GM12878 (cell line): ENCODE measurements at regions not wholly inside any gene's neighbourhood (a gene's known extent, or its start where the extent isn't known, plus 50 kb on each side); places are given as distances from the start of the nearest gene placed in this dataset.

Experiments
- ATAC-seq: fragments of 200-7000 bp; cut with Tn5 transposase; 3 replicates; pipeline ENCODE4 v1.9.1; 2020; ENCODE audit warnings: mild to moderate bottlenecking, moderate library complexity
- BruUV-seq: library from RNA; stranded (reverse); fragments of 400-500 nt; replicated peaks from 2 replicates; lab custom pipeline; 2021; lab: Mats Ljungman, UMichigan
- CTCF ChIA-PET: fragments of 300-600 bp; sonication (Branson Sonifier 250); formaldehyde crosslinking; extraction: SDS; loops from one replicate; lab custom pipeline; 2021; ENCODE audit warnings: inconsistent platforms; lab: Yijun Ruan, JAX
- POLR2A ChIA-PET: fragments of 350-600 bp; formaldehyde crosslinking; extraction: SDS; loops from one replicate; lab custom pipeline; 2021; ENCODE audit warnings: inconsistent platforms; lab: Charles Lee
- RAD21 ChIA-PET: fragments of 300-600 bp; sonication (Branson Sonifier 250); formaldehyde crosslinking; loops from one replicate; lab custom pipeline; 2023; ENCODE audit warnings: antibody characterized with exemption; ENCODE audit not compliant: unreplicated experiment; lab: Charles Lee
- SMC1A ChIA-PET: fragments of 300-600 bp; sonication (Branson Sonifier 250); formaldehyde crosslinking; loops from one replicate; lab custom pipeline; 2023; ENCODE audit not compliant: unreplicated experiment, uncharacterized antibody; lab: Charles Lee
- DNase-seq: peaks from one replicate; pipeline ENCODE4 v3.0.0-alpha.2; 2011; ENCODE audit warnings: low read depth, low spot score
- FAIRE-seq: peaks from 3 replicates; lab custom pipeline; 2011; peaks lifted over from hg19 to GRCh38; lab: Jason Lieb, UNC
- H2AFZ ChIP-seq: 2 replicates; pipeline ENCODE4 v1.6.0; 2011; ENCODE audit warnings: low read depth, low read length, control low read depth; ENCODE audit not compliant: control insufficient read depth
- H3K27ac ChIP-seq: 2 replicates; pipeline ENCODE4 v1.5.1; 2011; ENCODE audit warnings: control low read depth; ENCODE audit not compliant: control insufficient read depth, insufficient read depth
- H3K27me3 ChIP-seq, 2 experiments: replicated peaks in 1 of 2; 2 replicates each; pipeline versions ENCODE4 v1.6.0 to v1.6.1; 2011; ENCODE audit warnings: low read length in 1 of 2; ENCODE audit not compliant: control insufficient read depth in 2 of 2, insufficient read depth in 2 of 2
- H3K36me3 ChIP-seq, 2 experiments: 2 replicates each; pipeline ENCODE4 v1.5.1; 2011; ENCODE audit warnings: low read length in 1 of 2; ENCODE audit not compliant: control insufficient read depth in 2 of 2, insufficient read depth in 2 of 2
- H3K4me1 ChIP-seq: 2 replicates; pipeline ENCODE4 v1.6.1; 2011; ENCODE audit warnings: mild to moderate bottlenecking, low read length, moderate library complexity, mixed read lengths; ENCODE audit not compliant: control insufficient read depth, insufficient read depth
- H3K4me2 ChIP-seq: 2 replicates; pipeline ENCODE4 v1.6.0; 2011; ENCODE audit warnings: control low read depth; ENCODE audit not compliant: control insufficient read depth, insufficient read depth
- H3K4me3 ChIP-seq: fragments of 200-600 bp; sonication (generic); 2 replicates; pipeline ENCODE4 v1.5.1; 2016
- H3K79me2 ChIP-seq: 2 replicates; pipeline ENCODE4 v1.6.0; 2011; ENCODE audit warnings: low read length; ENCODE audit not compliant: control insufficient read depth, insufficient read depth
- H3K9ac ChIP-seq: 2 replicates; pipeline ENCODE4 v1.8.0; 2011; ENCODE audit warnings: low read length, control low read depth, mixed read lengths; ENCODE audit not compliant: control insufficient read depth, insufficient read depth
- H3K9me3 ChIP-seq: replicated peaks from 3 replicates; pipeline ENCODE4 v1.5.1; 2011; ENCODE audit warnings: mild to moderate bottlenecking, low read length; ENCODE audit not compliant: control insufficient read depth, insufficient read depth
- H4K20me1 ChIP-seq: 2 replicates; pipeline ENCODE4 v1.6.0; 2011; ENCODE audit not compliant: control insufficient read depth, insufficient read depth
- BRCA1 ChIP-seq: IDR thresholded peaks from 2 replicates; pipeline ENCODE4 v1.6.1; 2011; ENCODE audit warnings: low read depth, low read length, improper control_type of control experiment
- CEBPZ ChIP-seq: fragments of 150-350 bp; IDR thresholded peaks from 2 replicates; pipeline ENCODE4 v1.6.1; 2016; ENCODE audit warnings: low read depth, low read length
- KAT2A ChIP-seq: conservative IDR thresholded peaks from 2 replicates; pipeline ENCODE4 v1.6.1; 2011; ENCODE audit warnings: low read depth, low read length; ENCODE audit not compliant: control insufficient read depth
- MYB ChIP-seq: fragments of 150-350 bp; IDR thresholded peaks from 2 replicates; pipeline ENCODE4 v1.6.1; 2014; ENCODE audit warnings: mild to moderate bottlenecking, low read depth, low read length, borderline replicate concordance
- NRF1 ChIP-seq: conservative IDR thresholded peaks from 2 replicates; pipeline ENCODE4 v1.6.1; 2011; ENCODE audit warnings: mild to moderate bottlenecking, low read depth, low read length, improper control_type of control experiment
- TCF12 ChIP-seq: IDR thresholded peaks from 2 replicates; pipeline ENCODE4 v1.6.1; 2011; ENCODE audit warnings: low read depth, mild to moderate bottlenecking, low read length
- ZSCAN29 ChIP-seq: fragments of 450-650 bp; IDR thresholded peaks from 2 replicates; pipeline ENCODE4 v1.6.1; 2017; ENCODE audit warnings: mild to moderate bottlenecking, moderate library complexity
- WGBS: methylation state at CpG from one replicate; pipeline ENCODE4 v1.1.6; 2016; ENCODE audit warnings: low lambda C conversion rate; ENCODE audit not compliant: insufficient replicate concordance, insufficient coverage; ENCODE audit errors: missing lambda C conversion rate; 5-methylcytosine and 5-hydroxymethylcytosine counted together
- in situ Hi-C: fragments of 300-500 bp; cut with MboI; formaldehyde crosslinking; loops from 9 replicates; pipeline ENCODE4 v1.14.3; 2018; ENCODE audit warnings: mixed read lengths
- intact Hi-C: fragments of 100-400 bp; cut with micrococcal nuclease; formaldehyde crosslinking; loops from one replicate; pipeline ENCODE4 v1.14.2; 2022; ENCODE audit not compliant: unreplicated experiment

GRCh38 chr16:35187665-35188225 lies 1728.3 kb downstream of the TP53TG3F start (continued):
- TF ChIP-seq TCF12 (no peak), KAT2A (no peak)
- TF ChIP-seq, all 136 proteins: peak for 0

DNA sequence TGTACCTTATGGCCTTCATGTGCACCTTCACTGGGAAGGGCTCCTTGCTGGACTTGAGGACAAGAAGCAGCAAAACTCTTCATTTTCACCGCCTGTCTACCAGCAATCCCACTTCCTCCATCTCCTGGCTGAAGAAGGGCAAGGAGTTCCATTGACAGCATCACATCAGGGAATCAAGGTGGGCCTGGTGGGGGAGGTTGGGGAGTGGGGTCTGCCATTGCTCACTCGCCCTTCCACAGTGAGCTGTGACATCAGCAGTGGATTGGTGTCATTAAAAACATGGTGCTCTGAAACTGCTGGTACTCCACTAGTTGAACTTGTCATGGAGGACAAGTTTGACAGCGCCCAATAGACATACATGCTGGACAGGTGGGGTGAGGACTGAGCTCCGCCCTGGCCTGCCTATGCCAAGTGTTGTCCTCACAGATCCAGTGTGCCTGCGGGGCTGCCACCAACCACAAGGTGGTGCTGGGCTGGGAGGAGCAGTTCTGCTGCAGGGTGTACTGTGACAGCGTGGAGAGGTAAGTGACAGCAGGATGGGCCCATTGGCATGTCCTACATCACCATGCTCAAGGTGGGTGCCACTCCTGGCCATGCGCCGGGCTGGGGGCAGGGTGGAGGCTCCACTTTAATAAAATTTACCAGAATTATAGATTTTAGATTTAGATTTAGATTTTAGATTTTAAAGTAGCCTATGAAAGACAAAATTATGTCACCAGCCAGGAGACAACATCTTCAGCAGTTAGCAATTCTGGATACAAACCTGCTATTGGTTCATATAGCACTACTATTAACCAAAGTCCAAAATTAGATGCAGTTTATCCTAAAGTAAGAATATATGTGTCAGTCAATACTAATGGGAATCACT lies 1729.1 kb downstream of the TP53TG3F start:
- Histone ChIP-seq H3K79me2 (no peaks in the 10 kb centered on the region), H3K9me3 (no peaks in the 10 kb centered on the region; the same call in 2 of the 3 replicates), H3K36me3 (no peaks in the 10 kb centered on the region), H3K4me2 (no peak overlapping the region), H3K27me3 (no peaks in the 10 kb centered on the region), H3K4me1 (no peaks in the 10 kb centered on the region), H3K9ac (no peak overlapping the region), H3K4me3 (no peak overlapping the region), H2AFZ (no peak overlapping the region), H3K27ac (no peak overlapping the region), H4K20me1 (no peaks in the 10 kb centered on the region)
- in situ Hi-C loops, result loop anchor here (25.0 kb wide), 1 partner anchor 399 kb away; no protein-coding TSS in a partner anchor
- POLR2A ChIA-PET, result no interaction called here
- RAD21 ChIA-PET, result no interaction called here
- ATAC-seq, result no peak
- SMC1A ChIA-PET, result no interaction called here
- no TSS peak for BruUV-seq
- DNase-seq, result no peak
- no peak for FAIRE-seq
- intact Hi-C loops, result no loop called here
- CTCF ChIA-PET, result interaction anchor here (1.6 kb wide), 1 partner anchor 51 kb away, joined by 5 read pairs; no protein-coding TSS in a partner anchor
- TF ChIP-seq BRCA1 (no peak), ZSCAN29 (no peak), MYB (no peak), CEBPZ (no peak), NRF1 (no peak)
- WGBS, result 13% methylated on average over 7 of the region's 8 CpGs
